Activated CD4-positive, alpha-beta memory T cell treated with anti-CD3 and anti-CD28 coated beads for 36 hours (primary cell): ENCODE measurements at regions not wholly inside any gene's neighbourhood (a gene's known extent, or its start where the extent isn't known, plus 50 kb on each side); places are given as distances from the start of the nearest gene placed in this dataset.
A peak's percentile ranks its signal among the peaks of the same experiment; 100 is the strongest.

ENCODE experiments used
- CTCF ChIA-PET: fragments of 350-600 bp; sonication (Branson Sonifier 250); formaldehyde crosslinking; loops from one replicate; lab custom pipeline; 2021; ENCODE audit warnings: antibody characterized with exemption, inconsistent platforms; lab: Charles Lee
- POLR2A ChIA-PET: fragments of 350-600 bp; sonication (Branson Sonifier 250); formaldehyde crosslinking; loops from one replicate; lab custom pipeline; 2021; ENCODE audit warnings: antibody characterized with exemption; lab: Charles Lee
- DNase-seq: peaks from one replicate; pipeline ENCODE4 v3.0.0-alpha.2; 2020
- H3K27ac Mint-ChIP-seq: one replicate; pipeline ENCODE4 v1.8.0; 2021; ENCODE audit warnings: mixed read lengths
- H3K27me3 Mint-ChIP-seq: one replicate; pipeline ENCODE4 v1.8.0; 2021; ENCODE audit warnings: mixed read lengths
- H3K36me3 Mint-ChIP-seq: one replicate; pipeline ENCODE4 v1.8.0; 2021; ENCODE audit warnings: mixed read lengths
- H3K4me1 Mint-ChIP-seq: one replicate; pipeline ENCODE4 v1.8.0; 2021; ENCODE audit warnings: low read depth, mixed read lengths
- H3K4me3 Mint-ChIP-seq: one replicate; pipeline ENCODE4 v1.8.0; 2021; ENCODE audit warnings: mild to moderate bottlenecking, mixed read lengths
- H3K9me3 Mint-ChIP-seq: one replicate; pipeline ENCODE4 v1.8.0; 2021; ENCODE audit warnings: mixed read lengths
- intact Hi-C: fragments of 100-400 bp; cut with micrococcal nuclease; formaldehyde crosslinking; loops from one replicate; pipeline ENCODE4 v1.15.1; 2023

DNA sequence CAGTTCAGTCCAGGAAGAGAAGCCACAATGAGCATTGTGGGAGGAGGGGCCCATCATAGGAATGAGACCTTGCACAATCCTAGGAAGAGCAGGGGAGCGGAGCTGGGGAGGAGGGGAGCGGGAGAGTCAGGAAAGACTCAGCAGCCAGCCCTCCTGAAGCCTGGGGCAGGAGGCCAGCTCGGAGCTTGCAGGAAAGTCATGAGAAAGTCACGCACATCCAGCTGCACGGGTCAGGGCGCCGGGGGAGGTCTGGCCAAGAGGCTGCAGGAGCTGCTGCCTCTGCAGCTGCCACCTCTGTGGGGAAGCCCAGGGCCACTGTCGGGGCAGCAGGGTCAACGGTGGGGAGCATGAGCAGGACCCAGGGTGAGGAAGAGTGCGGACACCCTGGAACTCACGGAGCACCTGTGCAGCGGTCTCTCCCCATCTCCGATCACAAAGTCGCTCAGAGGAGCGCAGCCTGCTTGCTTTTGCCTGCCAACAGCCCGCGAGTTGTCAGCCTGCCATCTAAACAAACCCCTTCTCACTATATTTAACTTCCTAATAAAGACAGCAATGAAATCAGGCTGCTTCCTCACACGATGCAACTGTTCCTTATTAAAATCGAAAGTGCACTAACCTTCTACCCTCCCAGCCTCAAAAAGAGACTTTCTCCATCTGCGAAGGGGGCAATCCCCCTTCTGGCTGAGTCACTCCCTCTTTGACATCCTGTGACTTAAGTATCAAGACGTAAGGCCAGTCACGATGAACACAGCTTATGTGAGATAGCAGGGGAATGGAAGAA lies 52.9 kb upstream of the RTL6 start:
- no peak overlapping the region for H3K27ac Mint-ChIP-seq
- peak; percentile 66 for DNase-seq
- H3K4me1 Mint-ChIP-seq, result peaks cover 10% of the 10 kb centered on the region
- H3K27me3 Mint-ChIP-seq, result peaks cover 18% of the 10 kb centered on the region
- CTCF ChIA-PET, result interaction anchor here (1.0 kb wide), 1 partner anchor 17 kb away, joined by 3 read pairs; no protein-coding TSS in a partner anchor
- H3K36me3 Mint-ChIP-seq, result no peaks in the 10 kb centered on the region
- H3K9me3 Mint-ChIP-seq, result no peaks in the 10 kb centered on the region
- POLR2A ChIA-PET, result interaction anchor here (1.0 kb wide), 1 partner anchor 50 kb away, joined by 3 read pairs; no protein-coding TSS in a partner anchor
- intact Hi-C loops, result loop anchor here (2.0 kb wide), 1 partner anchor 96 kb away; no protein-coding TSS in a partner anchor
- no peak overlapping the region for H3K4me3 Mint-ChIP-seq

DNA sequence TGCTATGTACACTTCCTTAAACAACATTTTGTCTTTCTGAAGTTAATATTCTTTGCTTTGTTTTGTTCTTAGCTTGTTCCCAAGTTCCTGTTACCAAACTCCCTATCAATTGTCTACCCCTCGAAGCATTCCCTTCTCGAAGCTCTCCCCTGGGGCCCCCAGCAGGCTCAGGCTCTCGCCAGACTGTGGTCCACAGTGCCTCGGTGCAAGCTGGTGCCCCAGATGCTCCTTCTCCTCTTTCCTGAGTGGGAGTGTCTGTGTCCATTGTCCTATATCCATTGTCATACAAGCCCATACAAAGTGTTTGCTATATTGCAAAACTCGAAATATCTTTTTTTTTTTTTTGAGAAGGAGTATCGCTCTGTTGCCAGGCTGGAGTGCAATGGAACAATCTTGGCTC lies 51.7 kb upstream of the RTL6 start:
- ChIA-PET POLR2A (no interaction called here), CTCF (no interaction called here)
- no peaks in the 10 kb centered on the region for H3K9me3 Mint-ChIP-seq
- DNase-seq, result no peak
- H3K27ac Mint-ChIP-seq, result no peak overlapping the region
- no peaks in the 10 kb centered on the region for H3K36me3 Mint-ChIP-seq
- no peak overlapping the region for H3K4me3 Mint-ChIP-seq
- peaks cover 10% of the 10 kb centered on the region for H3K4me1 Mint-ChIP-seq
- intact Hi-C loops, result loop anchor here (2.0 kb wide), 1 partner anchor 95 kb away; no protein-coding TSS in a partner anchor
- peaks cover 16% of the 10 kb centered on the region for H3K27me3 Mint-ChIP-seq

DNA sequence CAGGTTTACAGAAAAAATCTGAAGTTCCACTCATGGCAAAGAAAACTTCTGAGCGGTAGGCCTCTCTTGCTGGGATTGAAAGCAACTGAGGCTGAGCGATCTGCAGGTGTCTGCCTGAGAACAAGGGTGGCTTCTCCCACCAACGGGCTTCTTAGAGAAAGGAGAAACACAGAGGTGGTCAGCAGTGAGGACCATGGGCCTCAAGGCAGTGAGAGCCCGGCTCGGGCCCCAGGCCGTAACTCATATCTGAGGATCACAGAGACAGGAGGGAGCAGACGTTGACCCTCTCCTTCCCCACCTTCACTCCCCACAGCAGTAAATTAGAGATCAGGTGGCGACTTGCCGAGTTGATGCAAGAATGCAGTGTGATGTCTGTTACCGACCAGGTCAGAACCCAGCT lies 50.9 kb upstream of the RTL6 start:
- Mint-ChIP-seq H3K27me3 (peaks cover 19% of the 10 kb centered on the region), H3K9me3 (no peaks in the 10 kb centered on the region), H3K4me1 (peaks cover 10% of the 10 kb centered on the region), H3K4me3 (no peak overlapping the region), H3K27ac (no peak overlapping the region), H3K36me3 (no peaks in the 10 kb centered on the region)
- intact Hi-C loops, result no loop called here
- CTCF ChIA-PET, result no interaction called here
- POLR2A ChIA-PET, result no interaction called here
- DNase-seq, result no peak
